Ureter (tissue), 1 donor: ENCODE measurements at regions not wholly inside any gene's neighbourhood (a gene's known extent, or its start where the extent isn't known, plus 50 kb on each side); places are given as distances from the start of the nearest gene placed in this dataset.
"Not testable (repeated sequence)": the region's sequence is repeated elsewhere in the genome, so short reads cannot be mapped to it uniquely, and the experiment has no call there.

Source experiments
- DNase-seq: peaks from one replicate; pipeline ENCODE4 v3.0.0-alpha.2; 2020; ENCODE audit warnings: low spot score
- donor health status: DM: yes; HTN: yes; CAD: no.

- no peak for DNase-seq
Observed at GRCh38 chr17:12195418-12195817, 174.7 kb downstream of the MAP2K4 start.

- no peak for DNase-seq
Observed at GRCh38 chr17:12201294-12201880, 180.7 kb downstream of the MAP2K4 start.

GRCh38 chr17:12209632-12210191, 189.0 kb downstream of the MAP2K4 start:
- DNase-seq: no peak

GRCh38 chr17:12220714-12221439, 200.2 kb downstream of the MAP2K4 start:
- not testable (repeated sequence) for DNase-seq

GRCh38 chr17:12222392-12222791, 201.7 kb downstream of the MAP2K4 start:
- no peak for DNase-seq

GRCh38 chr17:12227547-12227946, 206.9 kb downstream of the MAP2K4 start:
- no peak for DNase-seq

- DNase-seq: no peak
Observed at GRCh38 chr17:12229335-12229734, 208.7 kb downstream of the MAP2K4 start.

GRCh38 chr17:12230481-12231354, 210.0 kb downstream of the MAP2K4 start:
- no peak for DNase-seq

GRCh38 chr17:12231355-12231682, 210.6 kb downstream of the MAP2K4 start:
- DNase-seq: no peak

- not testable (repeated sequence) for DNase-seq
Observed at GRCh38 chr17:12239021-12239420, 218.3 kb downstream of the MAP2K4 start.

GRCh38 chr17:12242345-12242954, 221.8 kb downstream of the MAP2K4 start:
- no peak for DNase-seq

GRCh38 chr17:12247761-12248160, 227.1 kb downstream of the MAP2K4 start:
- no peak for DNase-seq

- DNase-seq: no peak
Observed at GRCh38 chr17:12250973-12251372, 230.3 kb downstream of the MAP2K4 start.

- DNase-seq: no peak
Observed at GRCh38 chr17:12252462-12252861, 231.8 kb downstream of the MAP2K4 start.

GRCh38 chr17:12254460-12254859, 233.8 kb downstream of the MAP2K4 start:
- no peak for DNase-seq

- no peak for DNase-seq
Observed at GRCh38 chr17:12256380-12256995, 235.8 kb downstream of the MAP2K4 start.

GRCh38 chr17:12257176-12257575, 236.5 kb downstream of the MAP2K4 start:
- DNase-seq: no peak

GRCh38 chr17:12261354-12261753, 240.7 kb downstream of the MAP2K4 start:
- no peak for DNase-seq

GRCh38 chr17:12269751-12270150, 249.1 kb downstream of the MAP2K4 start:
- DNase-seq: no peak

GRCh38 chr17:12277827-12278226, 257.1 kb downstream of the MAP2K4 start:
- no peak for DNase-seq

- no peak for DNase-seq
Observed at GRCh38 chr17:12282056-12282455, 261.4 kb downstream of the MAP2K4 start.

GRCh38 chr17:12287953-12288352, 267.3 kb downstream of the MAP2K4 start:
- no peak for DNase-seq
